Esophagus squamous epithelium (tissue), 5 donors: ENCODE measurements at regions not wholly inside any gene's neighbourhood (a gene's known extent, or its start where the extent isn't known, plus 50 kb on each side); places are given as distances from the start of the nearest gene placed in this dataset.

Experiments
- DNase-seq: peaks from one replicate; lab custom pipeline; 2025; lab: John Stamatoyannopoulos, UW
- H3K27ac ChIP-seq, 4 donors: fragments of 200-600 bp; sonication (generic); one replicate each; pipeline ENCODE4 v1.5.1; 2016 to 2019; ENCODE audit warnings: mild to moderate bottlenecking in 1 of 4
- H3K27me3 ChIP-seq, 4 donors: fragments of 200-600 bp; sonication (generic); 1 replicate in 3 of 4; 2 replicates in 1 of 4; pipeline versions ENCODE4 v1.5.1 to v1.6.0; 2017 to 2021; ENCODE audit warnings: antibody characterized with exemption in 1 of 4
- H3K36me3 ChIP-seq, 3 donors: fragments of 200-600 bp; sonication (generic); one replicate each; pipeline ENCODE4 v1.5.1; 2016 to 2019
- H3K4me1 ChIP-seq, 3 donors: fragments of 200-600 bp; sonication (generic); one replicate each; pipeline ENCODE4 v1.5.1; 2017 to 2019
- H3K4me3 ChIP-seq, 4 donors: fragments of 200-600 bp; sonication (generic); 1 replicate in 3 of 4; 2 replicates in 1 of 4; pipeline ENCODE4 v1.5.1; 2016 to 2019; ENCODE audit warnings: mild to moderate bottlenecking in 2 of 4, moderate library complexity in 1 of 4
- H3K9me3 ChIP-seq, 3 donors: fragments of 200-600 bp; sonication (generic); one replicate each; pipeline ENCODE4 v1.5.1; 2016 to 2019
- POLR2A ChIP-seq, 4 donors: fragments of 450-650 bp; IDR thresholded peaks; one replicate each; pipeline ENCODE4 v1.6.1; 2017; ENCODE audit warnings: antibody characterized with exemption in 4 of 4, mild to moderate bottlenecking in 4 of 4, moderate library complexity in 3 of 4
- WGBS, 2 donors: methylation state at CpG; one replicate each; pipeline ENCODE4 v1.1.5; 2018; 5-methylcytosine and 5-hydroxymethylcytosine counted together
- intact Hi-C: fragments of 100-400 bp; cut with DNase I; formaldehyde crosslinking; loops from one replicate; pipeline ENCODE4 v1.15.0; 2022
- TF ChIP-seq, protein P1 (sequence below), 6 experiments: fragments of 450-650 bp in 4 of 6; fragments of 200-600 bp in 2 of 6; sonication (generic) in 2 of 6; IDR thresholded peaks; one replicate each; pipeline ENCODE4 v1.5.1; 2016 to 2019; ENCODE audit warnings: antibody characterized with exemption in 6 of 6, mild to moderate bottlenecking in 4 of 6, moderate library complexity in 4 of 6
- donor health status: DM: yes; HTN: yes; CAD: no.

DNA sequence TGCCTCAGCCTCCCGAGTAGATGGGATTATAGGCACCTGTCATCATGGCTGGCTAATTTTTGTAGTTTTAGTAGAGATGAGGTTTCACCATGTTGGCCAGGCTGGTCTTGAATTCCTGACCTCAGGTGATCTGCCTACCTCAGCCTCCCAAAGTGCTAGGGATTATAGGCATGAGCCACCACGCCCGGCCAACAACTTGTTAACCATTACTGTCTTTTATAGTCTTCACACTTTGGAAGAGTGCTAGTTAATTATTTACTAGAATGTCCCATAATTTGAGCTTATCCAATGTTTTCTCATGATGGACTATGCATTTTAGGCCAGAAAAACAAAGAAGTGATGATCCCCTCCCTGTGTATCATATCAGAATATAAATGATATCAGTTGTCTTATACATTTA is 288.6 kb upstream of the CBLB start:
- no peaks in the 10 kb centered on the region for H3K36me3 ChIP-seq
- H3K4me3 ChIP-seq = no peak overlapping the region
- no peak overlapping the region for H3K27ac ChIP-seq
- TF ChIP-seq, protein P1, sequence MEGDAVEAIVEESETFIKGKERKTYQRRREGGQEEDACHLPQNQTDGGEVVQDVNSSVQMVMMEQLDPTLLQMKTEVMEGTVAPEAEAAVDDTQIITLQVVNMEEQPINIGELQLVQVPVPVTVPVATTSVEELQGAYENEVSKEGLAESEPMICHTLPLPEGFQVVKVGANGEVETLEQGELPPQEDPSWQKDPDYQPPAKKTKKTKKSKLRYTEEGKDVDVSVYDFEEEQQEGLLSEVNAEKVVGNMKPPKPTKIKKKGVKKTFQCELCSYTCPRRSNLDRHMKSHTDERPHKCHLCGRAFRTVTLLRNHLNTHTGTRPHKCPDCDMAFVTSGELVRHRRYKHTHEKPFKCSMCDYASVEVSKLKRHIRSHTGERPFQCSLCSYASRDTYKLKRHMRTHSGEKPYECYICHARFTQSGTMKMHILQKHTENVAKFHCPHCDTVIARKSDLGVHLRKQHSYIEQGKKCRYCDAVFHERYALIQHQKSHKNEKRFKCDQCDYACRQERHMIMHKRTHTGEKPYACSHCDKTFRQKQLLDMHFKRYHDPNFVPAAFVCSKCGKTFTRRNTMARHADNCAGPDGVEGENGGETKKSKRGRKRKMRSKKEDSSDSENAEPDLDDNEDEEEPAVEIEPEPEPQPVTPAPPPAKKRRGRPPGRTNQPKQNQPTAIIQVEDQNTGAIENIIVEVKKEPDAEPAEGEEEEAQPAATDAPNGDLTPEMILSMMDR (IDR thresholded peaks at IDR 0.05) = no peak
- TF ChIP-seq POLR2A (IDR thresholded peaks at IDR 0.05) = no peak
- WGBS, 2 donors = 95 to 98% methylated on average over 3 of the region's 3 CpGs
- intact Hi-C loops = no loop called here
- DNase-seq = no peak
- H3K27me3 ChIP-seq = no peaks in the 10 kb centered on the region
- no peaks in the 10 kb centered on the region for H3K9me3 ChIP-seq
- H3K4me1 ChIP-seq = no peaks in the 10 kb centered on the region

- no peaks in the 10 kb centered on the region for H3K4me1 ChIP-seq
- WGBS, 2 donors = 88 to 93% methylated on average over 1 of the region's 1 CpG
- no peaks in the 10 kb centered on the region for H3K36me3 ChIP-seq
- no peaks in the 10 kb centered on the region for H3K27me3 ChIP-seq
- no peak overlapping the region for H3K27ac ChIP-seq
- intact Hi-C loops = no loop called here
- H3K4me3 ChIP-seq = no peak overlapping the region
- TF ChIP-seq, protein P1 (IDR thresholded peaks at IDR 0.05) = no peak
- TF ChIP-seq POLR2A (IDR thresholded peaks at IDR 0.05) = no peak
- H3K9me3 ChIP-seq = peaks cover 0 to 3% (median 0%) of the 10 kb centered on the region in 3 donors
- no peak for DNase-seq
Observed at GRCh38 chr3:106160396-106160795, 291.6 kb upstream of the CBLB start.

GRCh38 chr3:106161246-106161645 is 292.4 kb upstream of the CBLB start:
- Histone ChIP-seq H3K9me3 (peaks cover 0 to 3% (median 0%) of the 10 kb centered on the region in 3 donors), H3K36me3 (no peaks in the 10 kb centered on the region), H3K27me3 (no peaks in the 10 kb centered on the region), H3K27ac (no peak overlapping the region), H3K4me3 (no peak overlapping the region), H3K4me1 (no peaks in the 10 kb centered on the region)
- TF ChIP-seq POLR2A (IDR thresholded peaks at IDR 0.05) = no peak
- TF ChIP-seq, protein P1 (IDR thresholded peaks at IDR 0.05) = no peak
- WGBS, 2 donors = 73 to 77% methylated on average over 4 of the region's 4 CpGs
- DNase-seq = no peak
- intact Hi-C loops = no loop called here

DNA sequence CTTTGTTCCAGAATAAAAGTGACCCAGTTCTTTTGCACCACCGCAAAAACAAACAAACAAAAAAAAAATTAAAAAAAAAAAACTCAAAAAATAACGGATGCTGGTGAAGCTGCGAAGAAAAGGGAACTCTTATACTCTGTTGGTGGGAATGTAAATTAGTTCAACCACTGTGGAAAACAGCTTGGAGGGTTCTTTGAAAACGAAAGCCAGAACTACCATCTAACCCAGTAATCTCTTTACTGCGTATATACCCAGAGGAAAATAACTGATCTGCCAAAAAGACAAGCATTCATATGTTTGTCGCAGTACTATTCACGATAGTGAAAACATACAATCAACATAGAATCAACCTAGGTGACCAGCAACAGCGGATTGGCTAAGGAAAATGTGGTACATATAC is 298.9 kb upstream of the CBLB start:
- 88 to 93% methylated on average over 8 of the region's 8 CpGs for WGBS, 2 donors
- no peak for DNase-seq
- H3K36me3 ChIP-seq = no peaks in the 10 kb centered on the region
- H3K4me3 ChIP-seq = no peak overlapping the region
- TF ChIP-seq, protein P1 (IDR thresholded peaks at IDR 0.05) = no peak
- no peak for TF ChIP-seq POLR2A (IDR thresholded peaks at IDR 0.05)
- H3K27ac ChIP-seq = no peak overlapping the region
- H3K9me3 ChIP-seq = peaks cover 0 to 3% (median 0%) of the 10 kb centered on the region in 3 donors
- intact Hi-C loops = no loop called here
- H3K27me3 ChIP-seq = no peaks in the 10 kb centered on the region
- peaks cover 0 to 8% (median 0%) of the 10 kb centered on the region in 3 donors for H3K4me1 ChIP-seq

GRCh38 chr3:106168962-106169750 is 300.3 kb upstream of the CBLB start:
- no peak overlapping the region for H3K4me3 ChIP-seq
- TF ChIP-seq, protein P1 (IDR thresholded peaks at IDR 0.05) = no peak
- TF ChIP-seq POLR2A (IDR thresholded peaks at IDR 0.05) = no peak
- peaks cover 0 to 8% (median 0%) of the 10 kb centered on the region in 3 donors for H3K4me1 ChIP-seq
- H3K27ac ChIP-seq = no peak overlapping the region
- 44 to 52% methylated on average over 5 of the region's 5 CpGs for WGBS, 2 donors
- H3K27me3 ChIP-seq = no peaks in the 10 kb centered on the region
- no peaks in the 10 kb centered on the region for H3K36me3 ChIP-seq
- intact Hi-C loops = no loop called here
- DNase-seq = no peak
- no peaks in the 10 kb centered on the region for H3K9me3 ChIP-seq
